Mucosa of descending colon (tissue), 3 donors: ENCODE measurements at regions not wholly inside any gene's neighbourhood (a gene's known extent, or its start where the extent isn't known, plus 50 kb on each side); places are given as distances from the start of the nearest gene placed in this dataset.
"Not testable (repeated sequence)": the region's sequence is repeated elsewhere in the genome, so short reads cannot be mapped to it uniquely, and the experiment has no call there.

ENCODE experiments used
- ATAC-seq: fragments of 200-7000 bp; cut with Tn5 transposase; one replicate; pipeline ENCODE4 v1.9.1; 2020; ENCODE audit warnings: mild to moderate bottlenecking, moderate library complexity
- DNase-seq, 3 donors: peaks; one replicate each; pipeline ENCODE4 v3.0.0-alpha.2; 2020
- H3K36me3 ChIP-seq: fragments of 200-600 bp; one replicate; pipeline ENCODE4 v1.8.0; 2021; ENCODE audit warnings: low read depth, mild to moderate bottlenecking
- H3K4me1 ChIP-seq: fragments of 200-600 bp; one replicate; pipeline ENCODE4 v1.8.0; 2021; ENCODE audit warnings: low read depth, mild to moderate bottlenecking
- H3K4me3 ChIP-seq: fragments of 200-600 bp; one replicate; pipeline ENCODE4 v1.8.0; 2021; ENCODE audit warnings: mild to moderate bottlenecking
- H3K9me3 ChIP-seq: fragments of 200-600 bp; one replicate; pipeline ENCODE4 v1.8.0; 2021; ENCODE audit warnings: mild to moderate bottlenecking
- intact Hi-C, 2 donors: fragments of 100-400 bp; cut with DNase I in 1 of 2; cut with micrococcal nuclease in 1 of 2; formaldehyde crosslinking; loops; one replicate each; pipeline versions ENCODE4 v1.11.0 to v1.11.1; 2022; cut with DNase I, micrococcal nuclease
- TF ChIP-seq, protein P1 (sequence below): fragments of 200-600 bp; IDR thresholded peaks from one replicate; pipeline ENCODE4 v1.8.0; 2022; ENCODE audit warnings: antibody characterized with exemption, mild to moderate bottlenecking
- donor health status: DM: no; HTN: no; CAD: no; lungs with moderate emphysema.
- donor health status: DM: no; HTN: no; CAD: no.
- donor health status: DM: no; HTN: yes; CAD: no.

DNA sequence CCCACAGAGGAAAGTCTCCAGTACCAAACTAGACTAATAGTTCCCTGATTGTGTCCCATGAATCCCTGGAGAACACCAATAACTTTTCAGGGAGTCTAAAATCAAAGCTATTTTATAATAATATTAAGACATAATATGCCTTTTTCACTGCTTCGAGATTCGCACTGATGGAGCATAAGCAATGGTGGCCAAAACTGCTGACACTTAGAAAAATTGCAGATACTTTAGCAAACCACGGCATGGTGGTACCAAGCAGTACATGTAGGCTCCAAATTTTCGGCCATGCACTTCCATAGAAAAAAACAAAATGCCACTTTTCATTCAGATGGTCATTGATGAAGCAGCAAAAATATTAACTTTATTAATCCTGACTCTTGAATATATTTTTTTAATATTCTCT, 100.3 kb upstream of the PCSK1 start:
- Histone ChIP-seq H3K36me3 (no peaks in the 10 kb centered on the region), H3K4me1 (no peaks in the 10 kb centered on the region), H3K4me3 (no peak overlapping the region), H3K9me3 (no peaks in the 10 kb centered on the region)
- DNase-seq (no peak), ATAC-seq (no peak)
- TF ChIP-seq, protein P1, sequence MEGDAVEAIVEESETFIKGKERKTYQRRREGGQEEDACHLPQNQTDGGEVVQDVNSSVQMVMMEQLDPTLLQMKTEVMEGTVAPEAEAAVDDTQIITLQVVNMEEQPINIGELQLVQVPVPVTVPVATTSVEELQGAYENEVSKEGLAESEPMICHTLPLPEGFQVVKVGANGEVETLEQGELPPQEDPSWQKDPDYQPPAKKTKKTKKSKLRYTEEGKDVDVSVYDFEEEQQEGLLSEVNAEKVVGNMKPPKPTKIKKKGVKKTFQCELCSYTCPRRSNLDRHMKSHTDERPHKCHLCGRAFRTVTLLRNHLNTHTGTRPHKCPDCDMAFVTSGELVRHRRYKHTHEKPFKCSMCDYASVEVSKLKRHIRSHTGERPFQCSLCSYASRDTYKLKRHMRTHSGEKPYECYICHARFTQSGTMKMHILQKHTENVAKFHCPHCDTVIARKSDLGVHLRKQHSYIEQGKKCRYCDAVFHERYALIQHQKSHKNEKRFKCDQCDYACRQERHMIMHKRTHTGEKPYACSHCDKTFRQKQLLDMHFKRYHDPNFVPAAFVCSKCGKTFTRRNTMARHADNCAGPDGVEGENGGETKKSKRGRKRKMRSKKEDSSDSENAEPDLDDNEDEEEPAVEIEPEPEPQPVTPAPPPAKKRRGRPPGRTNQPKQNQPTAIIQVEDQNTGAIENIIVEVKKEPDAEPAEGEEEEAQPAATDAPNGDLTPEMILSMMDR, result no peak
- intact Hi-C loops, result no loop called here

DNA sequence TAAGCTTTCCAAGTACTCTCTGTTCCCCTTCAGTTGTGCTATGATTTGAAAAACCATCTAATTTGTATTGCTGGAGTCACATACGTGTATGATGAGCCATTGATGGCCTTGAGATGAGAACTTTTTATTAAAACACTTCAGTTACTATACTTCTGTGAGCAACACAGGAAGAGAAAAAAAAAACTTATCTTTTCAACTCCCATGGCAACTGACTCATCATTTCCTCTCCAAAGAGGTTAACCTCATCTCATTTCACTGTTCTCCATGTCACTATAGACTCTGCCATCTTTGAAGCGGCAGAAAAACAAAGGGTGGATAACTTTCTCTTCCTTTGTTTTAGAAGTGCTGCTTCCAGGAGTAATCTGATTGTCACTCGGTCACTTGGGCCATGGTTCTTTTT, 104.3 kb upstream of the PCSK1 start:
- Histone ChIP-seq H3K9me3 (no peaks in the 10 kb centered on the region), H3K4me3 (no peak overlapping the region), H3K4me1 (no peaks in the 10 kb centered on the region), H3K36me3 (no peaks in the 10 kb centered on the region)
- intact Hi-C loops, result no loop called here
- DNase-seq, result no peak
- TF ChIP-seq, protein P1, result no peak
- ATAC-seq, result peak; percentile 73

DNA sequence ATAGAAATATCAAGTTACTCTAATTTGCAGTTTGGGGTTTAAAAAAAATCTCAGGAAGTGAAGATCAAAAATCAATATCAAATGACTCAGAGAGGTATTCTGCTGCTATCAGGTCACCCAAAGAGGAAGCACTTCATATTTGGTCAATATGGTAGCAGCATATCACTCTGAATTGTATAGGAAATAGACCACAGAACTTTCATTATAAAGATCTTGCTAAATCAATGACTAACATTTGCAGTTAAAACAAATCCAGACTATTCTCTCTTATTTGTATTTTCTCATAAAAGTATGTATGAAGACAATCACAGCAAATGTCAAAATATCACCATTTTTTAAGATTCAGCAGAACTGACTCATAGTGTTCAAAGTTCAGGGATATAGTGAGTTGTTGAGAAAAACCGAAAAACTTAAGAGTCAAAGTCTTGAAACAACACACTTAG, 105.8 kb upstream of the PCSK1 start:
- no peak overlapping the region for H3K4me3 ChIP-seq
- ATAC-seq, result peak; percentile 44
- H3K9me3 ChIP-seq, result no peaks in the 10 kb centered on the region
- H3K4me1 ChIP-seq, result no peaks in the 10 kb centered on the region
- intact Hi-C loops, result no loop called here
- TF ChIP-seq, protein P1, result no peak
- H3K36me3 ChIP-seq, result no peaks in the 10 kb centered on the region
- no peak for DNase-seq

DNA sequence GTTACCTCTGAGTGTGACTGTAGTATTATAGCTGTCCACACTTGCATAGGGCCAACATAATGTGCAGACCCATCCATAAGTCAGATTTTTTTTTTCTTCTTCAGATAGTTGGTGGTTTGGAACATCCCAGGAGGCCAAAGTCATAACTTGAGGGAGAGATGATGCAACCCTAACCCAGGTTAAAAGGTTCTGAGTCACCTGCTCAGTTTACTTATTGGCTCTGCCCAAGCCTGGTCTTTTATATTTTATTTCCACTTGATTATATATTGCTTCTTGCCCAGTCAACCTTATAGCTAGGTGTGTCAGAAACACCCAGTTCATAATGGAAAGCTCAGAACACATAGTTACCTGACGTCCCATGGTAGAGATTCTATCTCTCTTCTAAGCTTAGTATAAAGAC, 113.1 kb upstream of the PCSK1 start:
- Histone ChIP-seq H3K36me3 (no peaks in the 10 kb centered on the region), H3K9me3 (no peaks in the 10 kb centered on the region), H3K4me3 (no peak overlapping the region), H3K4me1 (no peaks in the 10 kb centered on the region)
- intact Hi-C loops, result no loop called here
- DNase-seq (no peak), ATAC-seq (no peak)
- TF ChIP-seq, protein P1, result no peak

DNA sequence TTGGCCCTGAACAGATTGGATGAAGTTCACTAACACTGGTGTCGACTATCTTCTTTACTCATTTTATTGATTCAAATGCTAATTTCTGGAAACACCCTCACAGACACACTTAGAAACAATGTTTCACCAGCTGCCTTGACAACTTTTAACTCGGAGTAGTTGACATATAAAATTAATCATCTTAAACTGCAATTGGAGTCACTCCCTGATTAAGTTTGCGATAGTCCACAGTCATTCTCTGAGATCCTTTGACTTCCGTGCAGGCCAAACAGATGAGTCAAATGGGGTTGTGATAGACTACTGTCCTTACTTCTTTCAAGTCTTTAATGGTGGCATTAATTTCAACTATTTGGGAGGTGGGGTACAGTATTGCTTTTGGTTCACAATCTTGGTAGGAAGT, 114.4 kb upstream of the PCSK1 start:
- H3K9me3 ChIP-seq, result no peaks in the 10 kb centered on the region
- H3K4me3 ChIP-seq, result no peak overlapping the region
- intact Hi-C loops, result no loop called here
- no peak for DNase-seq
- TF ChIP-seq, protein P1, result no peak
- no peaks in the 10 kb centered on the region for H3K4me1 ChIP-seq
- H3K36me3 ChIP-seq, result no peaks in the 10 kb centered on the region
- ATAC-seq, result no peak

DNA sequence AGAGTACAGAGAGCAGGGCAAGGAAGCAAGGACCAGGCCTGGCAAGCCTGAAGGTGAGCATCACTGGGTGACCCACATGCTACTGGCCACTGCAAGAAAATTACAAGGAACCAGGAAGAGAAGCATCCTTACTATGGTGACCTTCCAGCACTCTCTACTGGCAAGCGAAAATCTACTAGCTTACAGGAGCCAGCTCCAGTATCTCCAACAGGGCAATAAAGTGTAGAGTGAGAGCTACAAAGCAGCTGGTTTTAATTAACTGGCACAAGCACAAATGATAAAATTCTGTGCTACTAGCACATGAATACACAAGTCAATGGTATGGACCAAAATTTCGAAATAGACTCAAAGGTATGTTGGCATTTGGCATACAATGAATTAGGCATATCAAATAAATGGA, 113.3 kb upstream of the CAST start:
- intact Hi-C loops, result no loop called here
- DNase-seq, result no peak

DNA sequence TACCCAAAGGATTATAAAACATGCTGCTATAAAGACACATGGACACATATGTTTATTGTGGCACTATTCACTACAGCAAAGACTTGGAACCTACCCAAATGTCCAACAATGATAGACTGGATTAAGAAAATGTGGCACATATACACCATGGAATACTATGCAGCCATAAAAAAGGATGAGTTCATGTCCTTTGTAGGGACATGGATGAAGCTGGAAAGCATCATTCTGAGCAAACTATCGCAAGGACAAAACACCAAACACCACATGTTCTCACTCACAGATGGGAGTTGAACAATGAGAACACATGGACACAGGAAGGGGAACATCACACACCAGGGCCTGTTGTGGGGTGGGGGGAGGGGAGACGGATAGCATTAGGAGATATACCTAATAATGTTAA, 101.3 kb upstream of the CAST start:
- H3K4me1 ChIP-seq, intact Hi-C loops, ATAC-seq, H3K36me3 ChIP-seq, H3K4me3 ChIP-seq, H3K9me3 ChIP-seq, DNase-seq: not testable (repeated sequence)

More for the DNA sequence above, 113.3 kb upstream of the CAST start:
- Histone ChIP-seq H3K36me3 (no peaks in the 10 kb centered on the region), H3K4me1 (no peaks in the 10 kb centered on the region), H3K9me3 (no peaks in the 10 kb centered on the region), H3K4me3 (no peak overlapping the region)
- TF ChIP-seq, protein P1, result no peak
- ATAC-seq, result peak; percentile 25
